ENCODE measurements at regions not wholly inside any gene's neighbourhood (a gene's known extent, or its start where the extent isn't known, plus 50 kb on each side); places are given as distances from the start of the nearest gene placed in this dataset.

GRCh38 chr3:148211725-148212124, 486.0 kb upstream of the AGTR1 start:
- TF ChIP-seq REST (IDR thresholded peaks at IDR 0.05; ENCODE audit: insufficient replicate concordance, low read depth) = no peak
- TF ChIP-seq SPI1 (IDR thresholded peaks at IDR 0.05; ENCODE audit: borderline replicate concordance, low read depth) = no peak
- TF ChIP-seq POLR2AphosphoS5 (IDR thresholded peaks at IDR 0.05; ENCODE audit: low read depth) = no peak
- no peak for TF ChIP-seq CTCF (IDR thresholded peaks at IDR 0.05; ENCODE audit: insufficient read depth, low read length)

GRCh38 chr3:148214705-148215104, 483.0 kb upstream of the AGTR1 start:
- no peak for TF ChIP-seq REST (IDR thresholded peaks at IDR 0.05; ENCODE audit: insufficient replicate concordance, low read depth)
- TF ChIP-seq CTCF (IDR thresholded peaks at IDR 0.05; ENCODE audit: insufficient read depth, low read length) = no peak
- no peak for TF ChIP-seq POLR2AphosphoS5 (IDR thresholded peaks at IDR 0.05; ENCODE audit: low read depth)
- TF ChIP-seq GABPA (IDR thresholded peaks at IDR 0.05; ENCODE audit: low read depth) = no peak
- TF ChIP-seq SPI1 (IDR thresholded peaks at IDR 0.05; ENCODE audit: borderline replicate concordance, low read depth) = no peak

More at GRCh38 chr3:148211725-148212124, 486.0 kb upstream of the AGTR1 start:
- Histone ChIP-seq H3K4me3 (replicated peaks; ENCODE audit: insufficient read depth, low read length) (no peak overlapping the region), H3K27me3 (ENCODE audit: insufficient read depth, poor library complexity, severe bottlenecking) (no peaks in the 10 kb centered on the region), H3K27ac (replicated peaks) (no peak overlapping the region)
- no peak for DNase-seq (ENCODE audit: low read depth in 1 of 2, low spot score in 1 of 2)

GRCh38 chr3:148217317-148217716, 480.4 kb upstream of the AGTR1 start:
- DNase-seq (ENCODE audit: low read depth in 1 of 2, low spot score in 1 of 2) = no peak
- H3K27ac ChIP-seq (replicated peaks) = no peak overlapping the region
- TF ChIP-seq SPI1 (IDR thresholded peaks at IDR 0.05; ENCODE audit: borderline replicate concordance, low read depth) (no peak), CTCF (IDR thresholded peaks at IDR 0.05; ENCODE audit: insufficient read depth, low read length) (no peak), GABPA (IDR thresholded peaks at IDR 0.05; ENCODE audit: low read depth) (no peak), POLR2AphosphoS5 (IDR thresholded peaks at IDR 0.05; ENCODE audit: low read depth) (no peak), REST (IDR thresholded peaks at IDR 0.05; ENCODE audit: insufficient replicate concordance, low read depth) (no peak)
- no peaks in the 10 kb centered on the region for H3K27me3 ChIP-seq (ENCODE audit: insufficient read depth, poor library complexity, severe bottlenecking)
- H3K4me3 ChIP-seq (replicated peaks; ENCODE audit: insufficient read depth, low read length) = no peak overlapping the region

More at GRCh38 chr3:148214705-148215104, 483.0 kb upstream of the AGTR1 start:
- DNase-seq (ENCODE audit: low read depth in 1 of 2, low spot score in 1 of 2) = no peak
- H3K27me3 ChIP-seq (ENCODE audit: insufficient read depth, poor library complexity, severe bottlenecking) = no peaks in the 10 kb centered on the region
- no peak overlapping the region for H3K27ac ChIP-seq (replicated peaks)
- H3K4me3 ChIP-seq (replicated peaks; ENCODE audit: insufficient read depth, low read length) = no peak overlapping the region

Data from HL-60 (cell line).